CD4-positive, alpha-beta memory T cell (primary cell): ENCODE measurements at regions not wholly inside any gene's neighbourhood (a gene's known extent, or its start where the extent isn't known, plus 50 kb on each side); places are given as distances from the start of the nearest gene placed in this dataset.
"Not testable (repeated sequence)": the region's sequence is repeated elsewhere in the genome, so short reads cannot be mapped to it uniquely, and the experiment has no call there.

Experiments
- CTCF ChIA-PET: fragments of 350-600 bp; sonication (Branson Sonifier 250); formaldehyde crosslinking; loops from one replicate; lab custom pipeline; 2021; ENCODE audit warnings: inconsistent platforms; ENCODE audit not compliant: partially characterized antibody; lab: Charles Lee
- POLR2A ChIA-PET: fragments of 350-600 bp; sonication (Branson Sonifier 250); formaldehyde crosslinking; loops from one replicate; lab custom pipeline; 2021; ENCODE audit not compliant: partially characterized antibody; lab: Charles Lee
- DNase-seq, 5 donors: peaks; one replicate each; pipeline versions ENCODE4 v3.0.0 to v3.0.0-alpha.2; 2020 to 2022; ENCODE audit warnings: mixed read lengths in 1 of 5
- H3K27ac ChIP-seq: one replicate; pipeline ENCODE4 v1.7.0; 2013; ENCODE audit warnings: low read depth, low read length
- H3K27me3 ChIP-seq: 2 replicates; pipeline ENCODE4 v1.7.0; 2013; ENCODE audit warnings: mild to moderate bottlenecking, low read length, moderate library complexity; ENCODE audit not compliant: insufficient read depth
- H3K36me3 ChIP-seq: 2 replicates; pipeline ENCODE4 v1.7.0; 2013; ENCODE audit warnings: mild to moderate bottlenecking, low read length, moderate library complexity; ENCODE audit not compliant: insufficient read depth
- H3K4me1 ChIP-seq: 2 replicates; pipeline ENCODE4 v1.7.0; 2013; ENCODE audit warnings: mild to moderate bottlenecking, low read length, moderate library complexity; ENCODE audit not compliant: insufficient read depth
- H3K4me3 ChIP-seq, 2 donors: one replicate each; pipeline ENCODE4 v1.7.0; 2013; ENCODE audit warnings: low read length in 2 of 2, mild to moderate bottlenecking in 1 of 2
- H3K9me3 ChIP-seq, 2 donors: one replicate each; pipeline ENCODE4 v1.7.0; 2013; ENCODE audit warnings: low read length in 2 of 2, control low read depth in 1 of 2; ENCODE audit not compliant: control insufficient read depth in 1 of 2
- H3K27ac Mint-ChIP-seq, 7 donors: one replicate each; pipeline ENCODE4 v1.8.0; 2020 to 2021; ENCODE audit warnings: mixed read lengths in 7 of 7, mild to moderate bottlenecking in 6 of 7, inconsistent platforms in 3 of 7, moderate library complexity in 3 of 7
- H3K27me3 Mint-ChIP-seq, 2 donors: one replicate each; pipeline ENCODE4 v1.8.0; 2020 to 2021; ENCODE audit warnings: mixed read lengths in 2 of 2
- H3K36me3 Mint-ChIP-seq, 2 donors: one replicate each; pipeline ENCODE4 v1.8.0; 2020 to 2021; ENCODE audit warnings: mixed read lengths in 2 of 2, inconsistent platforms in 1 of 2, mild to moderate bottlenecking in 1 of 2
- H3K4me1 Mint-ChIP-seq, 4 donors: one replicate each; pipeline ENCODE4 v1.8.0; 2020 to 2021; ENCODE audit warnings: mixed read lengths in 4 of 4, mild to moderate bottlenecking in 1 of 4
- H3K4me3 Mint-ChIP-seq, 8 donors: one replicate each; pipeline ENCODE4 v1.8.0; 2020 to 2021; ENCODE audit warnings: mixed read lengths in 8 of 8, mild to moderate bottlenecking in 7 of 8, moderate library complexity in 6 of 8, inconsistent platforms in 3 of 8
- H3K9me3 Mint-ChIP-seq, 8 donors: one replicate each; pipeline ENCODE4 v1.8.0; 2020 to 2021; ENCODE audit warnings: mixed read lengths in 8 of 8, mild to moderate bottlenecking in 5 of 8, inconsistent platforms in 3 of 8, moderate library complexity in 1 of 8
- intact Hi-C: fragments of 100-400 bp; cut with micrococcal nuclease; formaldehyde crosslinking; loops from one replicate; pipeline ENCODE4 v1.15.1; 2023

GRCh38 chr2:109669731-109670130, 55.6 kb downstream of the SOWAHC start:
- intact Hi-C loops: no loop called here
- Mint-ChIP-seq H3K4me1 (no peaks in the 10 kb centered on the region), H3K9me3 (no peaks in the 10 kb centered on the region), H3K36me3 (no peaks in the 10 kb centered on the region), H3K27ac (no peak overlapping the region), H3K27me3 (peaks cover 9 to 11% of the 10 kb centered on the region in 2 donors), H3K4me3 (no peak overlapping the region)
- DNase-seq: no peak
- Histone ChIP-seq H3K27ac (no peak overlapping the region), H3K9me3 (no peaks in the 10 kb centered on the region), H3K4me1 (no peaks in the 10 kb centered on the region), H3K27me3 (no peaks in the 10 kb centered on the region), H3K36me3 (no peaks in the 10 kb centered on the region), H3K4me3 (no peak overlapping the region)
- CTCF ChIA-PET: no interaction called here
- POLR2A ChIA-PET: no interaction called here

DNA sequence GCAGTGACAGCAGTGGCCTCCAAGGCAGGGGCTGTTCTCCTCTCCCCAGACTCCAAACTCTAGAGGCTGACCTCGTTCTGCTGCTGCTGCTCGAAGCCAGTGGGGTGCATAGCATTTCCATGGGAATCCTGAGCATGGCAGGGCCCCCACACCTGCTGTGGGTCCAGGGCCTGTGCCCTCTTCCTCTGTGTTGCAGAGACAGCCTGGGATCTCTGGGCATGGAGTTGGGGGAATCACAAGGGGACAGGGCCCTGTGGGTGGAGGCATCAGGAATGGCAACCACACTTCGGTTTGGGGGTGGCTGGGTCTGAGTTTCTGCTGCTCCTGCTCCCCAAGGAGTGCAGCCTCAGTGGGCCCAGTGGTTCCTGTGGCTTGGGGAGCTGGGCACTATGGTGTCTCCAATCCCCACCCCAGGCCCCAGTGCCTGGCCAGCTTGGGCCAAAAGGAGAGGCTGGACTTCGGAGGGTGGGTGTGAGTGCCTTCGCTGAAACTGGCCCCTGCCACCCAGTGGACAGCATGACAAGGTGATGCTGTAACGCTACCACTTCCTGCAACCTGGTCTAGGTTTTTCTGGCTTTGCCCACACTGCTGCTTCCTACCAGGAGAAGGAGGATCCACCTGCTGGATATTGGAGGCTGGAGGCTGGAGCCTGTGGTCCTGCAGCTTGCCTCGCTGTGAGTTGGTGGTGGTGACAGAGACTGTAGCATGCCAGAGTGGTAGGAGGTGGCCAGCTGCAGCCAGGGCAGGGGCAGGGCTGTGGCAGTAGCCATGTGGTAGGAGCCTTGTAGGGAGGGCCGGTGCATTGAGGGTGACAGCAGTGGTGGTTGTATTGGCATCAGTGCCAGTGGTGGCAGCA, 56.6 kb downstream of the SOWAHC start:
- H3K9me3 Mint-ChIP-seq: no peaks in the 10 kb centered on the region
- intact Hi-C loops: no loop called here
- no peaks in the 10 kb centered on the region for H3K36me3 ChIP-seq
- no peak overlapping the region for H3K27ac ChIP-seq
- no peaks in the 10 kb centered on the region for H3K4me1 Mint-ChIP-seq
- peaks cover 7 to 12% of the 10 kb centered on the region in 2 donors for H3K27me3 Mint-ChIP-seq
- H3K4me1 ChIP-seq: no peaks in the 10 kb centered on the region
- ChIA-PET POLR2A (no interaction called here), CTCF (no interaction called here)
- H3K36me3 Mint-ChIP-seq: no peaks in the 10 kb centered on the region
- no peaks in the 10 kb centered on the region for H3K9me3 ChIP-seq
- no peak overlapping the region for H3K27ac Mint-ChIP-seq
- no peaks in the 10 kb centered on the region for H3K27me3 ChIP-seq
- H3K4me3 Mint-ChIP-seq: no peak overlapping the region
- H3K4me3 ChIP-seq: no peak overlapping the region
- DNase-seq: no peak

- Mint-ChIP-seq H3K27ac (no peak overlapping the region), H3K27me3 (peaks cover 4 to 7% of the 10 kb centered on the region in 2 donors), H3K36me3 (no peaks in the 10 kb centered on the region), H3K9me3 (no peaks in the 10 kb centered on the region), H3K4me1 (peaks cover 0 to 4% (median under 1%) of the 10 kb centered on the region in 4 donors), H3K4me3 (no peak overlapping the region)
- Histone ChIP-seq H3K4me3 (no peak overlapping the region), H3K9me3 (no peaks in the 10 kb centered on the region), H3K4me1 (no peaks in the 10 kb centered on the region), H3K27ac (no peak overlapping the region), H3K36me3 (no peaks in the 10 kb centered on the region), H3K27me3 (no peaks in the 10 kb centered on the region)
- DNase-seq: no peak
- intact Hi-C loops: no loop called here
- ChIA-PET CTCF (interaction anchor here (0.7 kb wide), 1 partner anchor 166 kb away, joined by 3 read pairs; no protein-coding TSS in a partner anchor), POLR2A (no interaction called here)
These were observed 60.9 kb downstream of the SOWAHC start for GRCh38 chr2:109674894-109675534.

DNA sequence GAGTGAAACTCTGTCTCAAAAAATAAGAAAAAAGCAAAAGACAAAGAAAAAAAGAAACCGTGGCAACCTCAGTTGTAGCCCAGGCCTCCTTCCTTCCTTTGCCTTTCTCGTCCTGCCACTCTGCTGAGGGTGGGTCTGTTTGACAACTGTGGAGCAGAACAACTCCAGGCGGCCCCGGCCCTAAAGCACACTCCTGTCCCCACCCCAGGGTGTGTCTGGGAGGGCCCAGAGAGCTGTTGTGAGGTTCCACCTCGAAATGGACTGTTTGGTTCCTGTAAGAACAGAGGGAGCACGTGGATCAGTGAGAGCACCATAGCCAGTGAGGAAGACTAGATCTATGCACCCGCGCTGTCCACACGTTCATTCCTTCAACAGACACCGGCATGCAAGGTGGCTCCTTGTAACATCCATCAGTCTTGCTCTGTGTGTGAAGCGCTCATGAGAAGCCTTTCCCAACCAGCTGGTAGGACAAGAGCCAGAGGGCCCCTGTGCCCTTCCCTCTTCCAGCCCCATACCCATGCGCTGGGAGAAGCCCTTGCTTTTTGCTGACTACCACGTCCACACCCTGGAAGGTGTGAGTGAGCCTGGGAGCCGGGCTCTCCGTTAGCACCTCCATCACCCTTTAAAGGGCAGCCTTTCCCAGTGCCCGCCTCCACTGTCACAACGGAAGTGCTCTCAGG, 61.6 kb downstream of the SOWAHC start:
- Mint-ChIP-seq H3K4me3 (no peak overlapping the region), H3K9me3 (no peaks in the 10 kb centered on the region), H3K36me3 (no peaks in the 10 kb centered on the region), H3K27me3 (peaks cover 4 to 7% of the 10 kb centered on the region in 2 donors), H3K4me1 (peaks cover 0 to 4% (median under 1%) of the 10 kb centered on the region in 4 donors), H3K27ac (no peak overlapping the region)
- Histone ChIP-seq H3K27me3 (no peaks in the 10 kb centered on the region), H3K9me3 (no peaks in the 10 kb centered on the region), H3K27ac (no peak overlapping the region), H3K4me1 (no peaks in the 10 kb centered on the region), H3K36me3 (no peaks in the 10 kb centered on the region), H3K4me3 (no peak overlapping the region)
- no peak for DNase-seq
- ChIA-PET CTCF (no interaction called here), POLR2A (no interaction called here)
- intact Hi-C loops: no loop called here

GRCh38 chr2:109676346-109676902, 62.3 kb downstream of the SOWAHC start:
- H3K27me3 ChIP-seq: no peaks in the 10 kb centered on the region
- POLR2A ChIA-PET: no interaction called here
- H3K4me3 ChIP-seq: no peak overlapping the region
- Mint-ChIP-seq H3K4me3 (no peak overlapping the region), H3K9me3 (no peaks in the 10 kb centered on the region), H3K27ac (no peak overlapping the region), H3K36me3 (no peaks in the 10 kb centered on the region), H3K4me1 (peaks cover 0 to 4% (median under 1%) of the 10 kb centered on the region in 4 donors), H3K27me3 (peaks cover 4 to 7% of the 10 kb centered on the region in 2 donors)
- intact Hi-C loops: no loop called here
- no peaks in the 10 kb centered on the region for H3K36me3 ChIP-seq
- H3K9me3 ChIP-seq: no peaks in the 10 kb centered on the region
- H3K4me1 ChIP-seq: no peaks in the 10 kb centered on the region
- no peak overlapping the region for H3K27ac ChIP-seq
- DNase-seq: no peak
- CTCF ChIA-PET: no interaction called here

DNA sequence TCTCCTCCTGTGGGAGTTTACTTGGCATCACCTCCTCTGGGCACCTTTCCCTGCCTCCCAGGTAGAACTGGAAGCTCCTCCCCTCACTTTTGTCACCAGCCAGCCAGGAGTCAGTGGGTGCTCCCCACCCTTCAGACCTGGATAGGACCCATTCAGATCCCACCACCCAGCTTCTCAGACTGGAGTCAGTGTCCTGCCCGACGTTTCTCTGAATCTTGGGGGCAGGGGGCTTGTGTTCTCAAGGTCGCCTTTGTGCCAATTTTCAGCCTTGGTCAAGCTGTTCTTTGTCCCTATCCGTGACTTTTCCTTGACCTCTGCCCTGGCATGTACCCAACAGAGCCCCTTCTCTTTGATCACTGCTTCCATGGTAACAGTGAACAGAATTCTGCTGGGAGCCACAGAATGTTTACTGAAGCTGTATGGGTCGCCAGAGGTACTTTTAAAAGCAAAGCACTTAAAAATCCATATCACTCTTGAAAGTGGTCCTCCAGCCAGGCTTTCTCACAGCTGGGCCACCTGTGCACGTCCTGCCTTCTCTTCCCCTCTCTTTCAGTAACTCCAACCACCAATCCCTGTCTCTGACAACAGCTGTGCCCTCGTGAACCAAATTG, 63.1 kb downstream of the SOWAHC start:
- H3K9me3 ChIP-seq, H3K4me3 Mint-ChIP-seq, H3K4me3 ChIP-seq, intact Hi-C loops, H3K36me3 ChIP-seq, H3K27me3 ChIP-seq, H3K27ac ChIP-seq, H3K36me3 Mint-ChIP-seq, POLR2A ChIA-PET, DNase-seq, H3K27me3 Mint-ChIP-seq, CTCF ChIA-PET, H3K4me1 ChIP-seq, H3K9me3 Mint-ChIP-seq, H3K4me1 Mint-ChIP-seq, H3K27ac Mint-ChIP-seq: not testable (repeated sequence)
